B cell (primary cell): ENCODE measurements at regions not wholly inside any gene's neighbourhood (a gene's known extent, or its start where the extent isn't known, plus 50 kb on each side); places are given as distances from the start of the nearest gene placed in this dataset.

ENCODE experiments used
- EZH2 ChIP-seq: IDR thresholded peaks from 2 replicates; pipeline ENCODE4 v1.6.1; 2012; ENCODE audit warnings: borderline replicate concordance, low read depth, mild to moderate bottlenecking, moderate library complexity, low read length; ENCODE audit not compliant: insufficient read depth, poor library complexity, severe bottlenecking
- TF ChIP-seq, protein P1 (sequence below): fragments of 200-600 bp; IDR thresholded peaks from one replicate; pipeline ENCODE4 v1.8.0; 2022; ENCODE audit warnings: antibody characterized with exemption, mild to moderate bottlenecking

DNA sequence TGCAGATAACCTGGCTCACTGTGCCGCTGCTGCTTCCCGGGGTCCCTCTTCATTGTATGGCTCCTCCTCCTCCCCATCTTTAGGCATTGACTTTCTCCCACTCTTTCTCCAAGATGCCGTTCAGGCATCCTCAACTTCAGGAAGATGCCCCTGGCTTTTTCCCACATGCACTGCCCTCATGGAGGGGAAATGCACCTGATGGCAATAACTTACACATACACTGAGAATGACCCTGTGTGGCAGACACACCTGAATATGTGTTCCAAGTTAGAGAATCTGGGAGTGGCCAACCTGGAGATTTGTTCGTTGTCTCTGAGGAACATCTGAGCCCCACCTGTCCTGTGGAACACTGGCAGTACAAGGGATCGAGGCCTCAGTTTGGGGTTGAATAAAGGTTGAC is 273.9 kb upstream of the CHD6 start:
- TF ChIP-seq, protein P1, sequence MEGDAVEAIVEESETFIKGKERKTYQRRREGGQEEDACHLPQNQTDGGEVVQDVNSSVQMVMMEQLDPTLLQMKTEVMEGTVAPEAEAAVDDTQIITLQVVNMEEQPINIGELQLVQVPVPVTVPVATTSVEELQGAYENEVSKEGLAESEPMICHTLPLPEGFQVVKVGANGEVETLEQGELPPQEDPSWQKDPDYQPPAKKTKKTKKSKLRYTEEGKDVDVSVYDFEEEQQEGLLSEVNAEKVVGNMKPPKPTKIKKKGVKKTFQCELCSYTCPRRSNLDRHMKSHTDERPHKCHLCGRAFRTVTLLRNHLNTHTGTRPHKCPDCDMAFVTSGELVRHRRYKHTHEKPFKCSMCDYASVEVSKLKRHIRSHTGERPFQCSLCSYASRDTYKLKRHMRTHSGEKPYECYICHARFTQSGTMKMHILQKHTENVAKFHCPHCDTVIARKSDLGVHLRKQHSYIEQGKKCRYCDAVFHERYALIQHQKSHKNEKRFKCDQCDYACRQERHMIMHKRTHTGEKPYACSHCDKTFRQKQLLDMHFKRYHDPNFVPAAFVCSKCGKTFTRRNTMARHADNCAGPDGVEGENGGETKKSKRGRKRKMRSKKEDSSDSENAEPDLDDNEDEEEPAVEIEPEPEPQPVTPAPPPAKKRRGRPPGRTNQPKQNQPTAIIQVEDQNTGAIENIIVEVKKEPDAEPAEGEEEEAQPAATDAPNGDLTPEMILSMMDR = no peak
- TF ChIP-seq EZH2 = no peak
